GM12891 (cell line): ENCODE measurements at regions not wholly inside any gene's neighbourhood (a gene's known extent, or its start where the extent isn't known, plus 50 kb on each side); places are given as distances from the start of the nearest gene placed in this dataset.

Experiments used
- POLR2AphosphoS5 ChIP-seq: IDR thresholded peaks from 2 replicates; pipeline ENCODE4 v1.6.1; 2011; ENCODE audit warnings: low read depth, low read length, control low read depth
- TAF1 ChIP-seq: IDR thresholded peaks from 2 replicates; pipeline ENCODE4 v1.6.1; 2011; ENCODE audit warnings: low read depth, low read length, control low read depth

DNA sequence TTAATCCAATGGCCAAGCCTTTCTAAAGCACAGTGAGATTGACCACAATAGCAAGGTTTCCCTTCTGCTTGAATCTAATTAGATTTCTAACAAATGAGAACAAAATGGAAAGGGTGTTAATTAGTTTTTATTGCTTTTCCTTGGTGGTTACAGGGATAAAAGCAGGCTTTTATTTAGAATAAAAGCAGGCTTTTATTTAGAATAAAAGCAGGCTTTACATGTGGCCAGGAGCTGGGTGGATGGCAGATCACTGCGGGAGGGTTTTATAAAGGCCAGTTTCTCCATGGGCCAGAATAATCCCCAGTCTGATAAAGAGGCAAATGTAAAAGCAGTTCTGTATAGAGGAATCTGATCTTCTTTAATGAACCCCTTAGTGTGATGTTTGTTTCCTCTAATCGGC is 470.2 kb downstream of the TMEM232 start:
- no peak for TF ChIP-seq POLR2AphosphoS5
- no peak for TF ChIP-seq TAF1
